ENCODE measurements at regions not wholly inside any gene's neighbourhood (a gene's known extent, or its start where the extent isn't known, plus 50 kb on each side); places are given as distances from the start of the nearest gene placed in this dataset.

GRCh38 chr2:59677158-59677557, 876.3 kb downstream of the BCL11A start:
- no peak for TF ChIP-seq CTCF (IDR thresholded peaks at IDR 0.05; ENCODE audit: insufficient read depth, low read length)
- no peak overlapping the region for H3K4me3 ChIP-seq (ENCODE audit: low read depth, low read length)
- no peak for DNase-seq (ENCODE audit: low read depth)

GRCh38 chr2:59674100-59674499, 879.4 kb downstream of the BCL11A start:
- no peak for TF ChIP-seq CTCF (IDR thresholded peaks at IDR 0.05; ENCODE audit: insufficient read depth, low read length)
- H3K4me3 ChIP-seq (ENCODE audit: low read depth, low read length), result no peak overlapping the region
- DNase-seq (ENCODE audit: low read depth), result no peak

- no peak overlapping the region for H3K4me3 ChIP-seq (ENCODE audit: low read depth, low read length)
- DNase-seq (ENCODE audit: low read depth), result no peak
- TF ChIP-seq CTCF (IDR thresholded peaks at IDR 0.05; ENCODE audit: insufficient read depth, low read length), result no peak
These were observed 888.4 kb downstream of the BCL11A start for GRCh38 chr2:59665021-59665420.

- no peak for TF ChIP-seq CTCF (IDR thresholded peaks at IDR 0.05; ENCODE audit: insufficient read depth, low read length)
- no peak for DNase-seq (ENCODE audit: low read depth)
- H3K4me3 ChIP-seq (ENCODE audit: low read depth, low read length), result no peak overlapping the region
These were observed 891.2 kb downstream of the BCL11A start for GRCh38 chr2:59662127-59662861.

DNA sequence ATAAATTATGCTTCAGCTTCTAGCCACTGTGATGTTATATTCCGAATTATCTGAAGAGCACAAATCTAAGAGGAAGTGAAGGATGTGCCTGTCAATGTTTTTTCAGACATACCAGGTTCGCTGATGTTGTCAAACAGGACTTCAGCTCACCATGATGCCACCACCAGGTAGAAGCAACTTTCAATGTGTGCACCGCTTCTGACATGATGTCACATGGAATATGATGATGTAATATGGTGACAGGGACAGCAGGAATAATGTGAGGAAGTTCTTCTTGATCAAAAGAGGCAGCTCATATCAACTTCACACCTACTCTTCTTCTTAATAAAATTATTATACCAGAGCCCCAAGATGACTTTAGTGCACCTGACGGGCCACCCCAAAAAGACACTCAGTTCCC, 893.2 kb downstream of the BCL11A start:
- DNase-seq (ENCODE audit: low read depth), result no peak
- H3K4me3 ChIP-seq (ENCODE audit: low read depth, low read length), result no peak overlapping the region
- TF ChIP-seq CTCF (IDR thresholded peaks at IDR 0.05; ENCODE audit: insufficient read depth, low read length), result no peak

DNA sequence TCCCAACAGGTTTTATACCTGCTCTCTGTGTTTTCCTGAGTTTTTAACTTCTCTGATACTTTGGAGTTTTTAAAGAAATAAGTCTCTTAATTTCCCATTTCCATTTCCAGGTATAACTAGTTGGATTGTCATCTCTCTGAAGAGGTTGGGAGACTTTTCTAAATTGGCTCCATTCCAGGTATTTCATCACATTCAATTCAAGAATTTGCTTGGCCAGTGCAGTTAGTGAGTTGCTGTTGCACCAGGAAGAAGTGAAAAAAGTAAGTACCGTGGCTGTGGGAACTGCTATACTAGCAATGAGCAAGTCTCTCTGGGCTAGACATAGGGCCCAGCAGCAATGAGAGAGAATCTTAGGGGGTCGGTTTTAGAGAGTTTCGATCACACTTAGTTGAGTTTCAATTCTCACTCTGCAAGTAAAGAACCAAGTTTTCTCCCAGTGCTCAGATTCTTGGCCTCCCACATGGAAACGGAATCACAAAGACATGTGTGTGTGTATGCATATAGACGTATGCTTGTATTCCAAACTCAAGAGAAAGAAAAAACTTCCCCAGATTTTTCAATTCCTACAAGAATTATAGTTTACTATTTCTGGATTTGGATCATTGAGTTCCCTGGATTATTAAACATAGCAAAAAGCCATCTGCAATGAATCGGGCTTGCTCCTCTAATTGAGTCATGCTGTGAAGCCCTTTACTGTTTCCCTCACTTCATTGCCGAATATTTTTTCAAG, 894.4 kb downstream of the BCL11A start:
- no peak overlapping the region for H3K4me3 ChIP-seq (ENCODE audit: low read depth, low read length)
- no peak for DNase-seq (ENCODE audit: low read depth)
- TF ChIP-seq CTCF (IDR thresholded peaks at IDR 0.05; ENCODE audit: insufficient read depth, low read length), result no peak

Measured in fibroblast of the aortic adventitia (primary cell).